WTC11 (cell line): ENCODE measurements at regions not wholly inside any gene's neighbourhood (a gene's known extent, or its start where the extent isn't known, plus 50 kb on each side); places are given as distances from the start of the nearest gene placed in this dataset.

Source experiments
- CBFB ChIP-seq: sonication (generic); formaldehyde crosslinking; IDR thresholded peaks from 2 replicates; pipeline ENCODE4 v1.8.1; 2022; ENCODE audit warnings: mild to moderate bottlenecking, low read depth, missing genetic modification reagents
- TF ChIP-seq, protein P1 (sequence below): fragments of 200-600 bp; IDR thresholded peaks from 2 replicates; pipeline ENCODE4 v1.8.0; 2022; ENCODE audit warnings: antibody characterized with exemption

- TF ChIP-seq CBFB, result no peak
- TF ChIP-seq, protein P1, sequence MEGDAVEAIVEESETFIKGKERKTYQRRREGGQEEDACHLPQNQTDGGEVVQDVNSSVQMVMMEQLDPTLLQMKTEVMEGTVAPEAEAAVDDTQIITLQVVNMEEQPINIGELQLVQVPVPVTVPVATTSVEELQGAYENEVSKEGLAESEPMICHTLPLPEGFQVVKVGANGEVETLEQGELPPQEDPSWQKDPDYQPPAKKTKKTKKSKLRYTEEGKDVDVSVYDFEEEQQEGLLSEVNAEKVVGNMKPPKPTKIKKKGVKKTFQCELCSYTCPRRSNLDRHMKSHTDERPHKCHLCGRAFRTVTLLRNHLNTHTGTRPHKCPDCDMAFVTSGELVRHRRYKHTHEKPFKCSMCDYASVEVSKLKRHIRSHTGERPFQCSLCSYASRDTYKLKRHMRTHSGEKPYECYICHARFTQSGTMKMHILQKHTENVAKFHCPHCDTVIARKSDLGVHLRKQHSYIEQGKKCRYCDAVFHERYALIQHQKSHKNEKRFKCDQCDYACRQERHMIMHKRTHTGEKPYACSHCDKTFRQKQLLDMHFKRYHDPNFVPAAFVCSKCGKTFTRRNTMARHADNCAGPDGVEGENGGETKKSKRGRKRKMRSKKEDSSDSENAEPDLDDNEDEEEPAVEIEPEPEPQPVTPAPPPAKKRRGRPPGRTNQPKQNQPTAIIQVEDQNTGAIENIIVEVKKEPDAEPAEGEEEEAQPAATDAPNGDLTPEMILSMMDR, result no peak
Measured at GRCh38 chr10:91123261-91123660, 97.2 kb upstream of the PCGF5 start.
